Astrocyte (in vitro differentiated cells and primary cell): ENCODE measurements at regions not wholly inside any gene's neighbourhood (a gene's known extent, or its start where the extent isn't known, plus 50 kb on each side); places are given as distances from the start of the nearest gene placed in this dataset.

Experiments used
- CTCF ChIP-seq: IDR thresholded peaks from 2 replicates; pipeline ENCODE4 v1.5.1; 2011; ENCODE audit warnings: low read depth, mild to moderate bottlenecking, inconsistent platforms, low read length, moderate library complexity; ENCODE audit not compliant: insufficient read depth
- EZH2 ChIP-seq: IDR thresholded peaks from 2 replicates; pipeline ENCODE4 v1.6.1; 2012; ENCODE audit warnings: mild to moderate bottlenecking, low read length, inconsistent platforms; ENCODE audit not compliant: insufficient read depth

DNA sequence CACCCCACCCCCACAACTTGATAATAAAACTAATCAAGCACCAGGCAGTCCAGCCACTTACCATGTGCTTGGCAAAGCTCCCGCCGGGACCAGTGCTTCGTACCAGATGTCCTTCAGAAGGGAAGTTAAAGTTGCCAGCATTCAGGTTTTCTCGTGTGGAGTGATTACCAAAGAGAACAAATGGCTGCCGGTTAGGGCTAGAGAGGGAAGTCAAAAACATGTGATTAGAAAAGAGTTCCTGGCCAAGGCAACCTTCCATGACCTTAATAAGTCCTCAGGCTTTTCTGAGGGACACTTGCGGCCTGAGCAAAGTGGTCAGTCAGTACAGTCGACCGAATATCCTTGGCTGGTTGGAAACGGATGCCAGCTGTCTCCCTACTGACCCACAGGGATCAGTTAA lies 67.0 kb downstream of the DNAAF9 start:
- no peak for TF ChIP-seq CTCF
- TF ChIP-seq EZH2: no peak
